Sigmoid colon (tissue), 6 donors: ENCODE measurements at regions not wholly inside any gene's neighbourhood (a gene's known extent, or its start where the extent isn't known, plus 50 kb on each side); places are given as distances from the start of the nearest gene placed in this dataset.

Source experiments
- DNase-seq: peaks from one replicate; pipeline ENCODE4 v3.0.0-alpha.2; 2019
- H3K27ac ChIP-seq, 4 donors: fragments of 200-600 bp; sonication (generic); one replicate each; pipeline ENCODE4 v1.5.1; 2016 to 2019; ENCODE audit warnings: mild to moderate bottlenecking in 1 of 4
- H3K27me3 ChIP-seq, 3 donors: fragments of 200-600 bp; sonication (generic); one replicate each; pipeline ENCODE4 v1.5.1; 2019; ENCODE audit warnings: mild to moderate bottlenecking in 1 of 3
- H3K36me3 ChIP-seq, 4 donors: fragments of 200-600 bp; sonication (generic); one replicate each; pipeline ENCODE4 v1.5.1; 2016 to 2019
- H3K4me1 ChIP-seq, 4 donors: fragments of 200-600 bp; sonication (generic); one replicate each; pipeline ENCODE4 v1.5.1; 2017 to 2019
- H3K4me3 ChIP-seq, 4 donors: fragments of 200-600 bp; sonication (generic); one replicate each; pipeline ENCODE4 v1.5.1; 2017 to 2019; ENCODE audit warnings: mild to moderate bottlenecking in 2 of 4, moderate library complexity in 1 of 4
- H3K9me3 ChIP-seq, 4 donors: fragments of 200-600 bp in 3 of 4; sonication (generic) in 3 of 4; one replicate each; pipeline versions ENCODE4 v1.5.1 to v1.6.1; 2013 to 2019
- CTCF ChIP-seq, 4 experiments: fragments of 450-650 bp in 3 of 4; fragments of 200-600 bp in 1 of 4; IDR thresholded peaks; one replicate each; pipeline ENCODE4 v1.5.1; 2016 to 2019; ENCODE audit warnings: antibody characterized with exemption in 4 of 4, mild to moderate bottlenecking in 3 of 4, moderate library complexity in 2 of 4
- EP300 ChIP-seq, 4 donors: sonication (generic); formaldehyde crosslinking; IDR thresholded peaks; one replicate each; pipeline ENCODE4 v1.6.1; 2017; ENCODE audit warnings: antibody characterized with exemption in 4 of 4
- POLR2A ChIP-seq, 2 donors: fragments of 450-650 bp; IDR thresholded peaks; one replicate each; pipeline ENCODE4 v1.6.1; 2016; ENCODE audit warnings: antibody characterized with exemption in 2 of 2, mild to moderate bottlenecking in 2 of 2, moderate library complexity in 2 of 2
- POLR2AphosphoS5 ChIP-seq, 4 donors: sonication (generic); formaldehyde crosslinking; IDR thresholded peaks; one replicate each; pipeline ENCODE4 v1.6.1; 2017; ENCODE audit warnings: antibody characterized with exemption in 4 of 4
- WGBS, 2 donors: extraction: QIAGEN DNeasy Blood & Tissue Kit; methylation state at CpG; one replicate each; pipeline ENCODE4 v1.1.7; 2013; 5-methylcytosine and 5-hydroxymethylcytosine counted together
- intact Hi-C: fragments of 100-400 bp; cut with DNase I; formaldehyde crosslinking; loops from one replicate; pipeline ENCODE4 v1.15.1; 2023
- donor health status: healthy with polysubstance abuse.
- donor health status: healthy.

- no peak for DNase-seq
- intact Hi-C loops: no loop called here
- Histone ChIP-seq H3K27me3 (no peaks in the 10 kb centered on the region), H3K4me3 (no peak overlapping the region), H3K4me1 (peaks cover 0 to 11% (median 8%) of the 10 kb centered on the region in 4 donors), H3K36me3 (no peaks in the 10 kb centered on the region), H3K27ac (no peak overlapping the region), H3K9me3 (no peaks in the 10 kb centered on the region)
- no peak for TF ChIP-seq POLR2A (IDR thresholded peaks at IDR 0.05)
- TF ChIP-seq POLR2AphosphoS5 (IDR thresholded peaks at IDR 0.05): no peak
- TF ChIP-seq EP300 (IDR thresholded peaks at IDR 0.05): no peak
- TF ChIP-seq CTCF (IDR thresholded peaks at IDR 0.05): no peak
- WGBS, 2 donors: 76 to 88% methylated on average over 3 of the region's 3 CpGs
Measured at GRCh38 chr6:9484091-9484490, 930.8 kb downstream of the TFAP2A start.

GRCh38 chr6:9482030-9482738 lies 932.7 kb downstream of the TFAP2A start:
- H3K27ac ChIP-seq: no peak overlapping the region
- H3K27me3 ChIP-seq: no peaks in the 10 kb centered on the region
- no peaks in the 10 kb centered on the region for H3K36me3 ChIP-seq
- intact Hi-C loops: no loop called here
- WGBS, 2 donors: 61 to 65% methylated on average over 5 of the region's 5 CpGs
- peaks cover 0 to 11% (median 8%) of the 10 kb centered on the region in 4 donors for H3K4me1 ChIP-seq
- H3K9me3 ChIP-seq: no peaks in the 10 kb centered on the region
- DNase-seq: no peak
- H3K4me3 ChIP-seq: no peak overlapping the region
- TF ChIP-seq EP300 (IDR thresholded peaks at IDR 0.05) (no peak), POLR2AphosphoS5 (IDR thresholded peaks at IDR 0.05) (no peak), CTCF (IDR thresholded peaks at IDR 0.05) (no peak), POLR2A (IDR thresholded peaks at IDR 0.05) (no peak)

GRCh38 chr6:9481292-9482029 lies 933.4 kb downstream of the TFAP2A start:
- H3K4me1 ChIP-seq: peaks cover 0 to 11% (median 8%) of the 10 kb centered on the region in 4 donors
- H3K9me3 ChIP-seq: no peaks in the 10 kb centered on the region
- H3K27ac ChIP-seq: no peak overlapping the region
- TF ChIP-seq POLR2A (IDR thresholded peaks at IDR 0.05) (no peak), POLR2AphosphoS5 (IDR thresholded peaks at IDR 0.05) (no peak), EP300 (IDR thresholded peaks at IDR 0.05) (no peak), CTCF (IDR thresholded peaks at IDR 0.05) (no peak)
- no peaks in the 10 kb centered on the region for H3K36me3 ChIP-seq
- H3K27me3 ChIP-seq: no peaks in the 10 kb centered on the region
- no peak overlapping the region for H3K4me3 ChIP-seq
- intact Hi-C loops: no loop called here
- no peak for DNase-seq
- 31 to 56% methylated on average over 7 of the region's 7 CpGs for WGBS, 2 donors

- H3K36me3 ChIP-seq: no peaks in the 10 kb centered on the region
- 61 to 68% methylated on average over 3 of the region's 3 CpGs for WGBS, 2 donors
- intact Hi-C loops: no loop called here
Measured at GRCh38 chr6:9468277-9468676, 946.6 kb downstream of the TFAP2A start.

More at GRCh38 chr6:9468277-9468676, 946.6 kb downstream of the TFAP2A start:
- no peak for TF ChIP-seq EP300 (IDR thresholded peaks at IDR 0.05)
- no peak for TF ChIP-seq POLR2AphosphoS5 (IDR thresholded peaks at IDR 0.05)
- TF ChIP-seq POLR2A (IDR thresholded peaks at IDR 0.05): no peak
- TF ChIP-seq CTCF (IDR thresholded peaks at IDR 0.05): no peak
- no peak for DNase-seq
- Histone ChIP-seq H3K4me1 (no peaks in the 10 kb centered on the region), H3K27me3 (no peaks in the 10 kb centered on the region), H3K9me3 (no peaks in the 10 kb centered on the region), H3K4me3 (no peak overlapping the region), H3K27ac (no peak overlapping the region)
